A549 (cell line): ENCODE measurements at regions not wholly inside any gene's neighbourhood (a gene's known extent, or its start where the extent isn't known, plus 50 kb on each side); places are given as distances from the start of the nearest gene placed in this dataset.
A peak's percentile ranks its signal among the peaks of the same experiment; 100 is the strongest.

Source experiments
- CHD2 ChIP-seq: fragments of 150-350 bp; IDR thresholded peaks from 2 replicates; pipeline ENCODE4 v1.6.1; 2014; ENCODE audit warnings: low read length; ENCODE audit not compliant: partially characterized antibody
- CTCF ChIP-seq: fragments of >200 bp; sonication (Bioruptor Twin); formaldehyde crosslinking; IDR thresholded peaks from 3 replicates; pipeline ENCODE4 v1.5.1; 2016
- ELK1 ChIP-seq: fragments of 150-350 bp; IDR thresholded peaks from 2 replicates; pipeline ENCODE4 v1.6.1; 2014; ENCODE audit warnings: low read depth, mild to moderate bottlenecking, low read length
- JUNB ChIP-seq: fragments of >200 bp; sonication (Bioruptor Twin); formaldehyde crosslinking; IDR thresholded peaks from 2 replicates; pipeline ENCODE4 v1.6.1; 2016
- REST ChIP-seq: fragments of 200-600 bp; sonication (generic); IDR thresholded peaks from 2 replicates; pipeline ENCODE4 v1.6.1; 2016; ENCODE audit warnings: antibody characterized with exemption, mild to moderate bottlenecking, moderate library complexity
- SMC3 ChIP-seq: fragments of >200 bp; sonication (Bioruptor Twin); formaldehyde crosslinking; IDR thresholded peaks from 3 replicates; pipeline ENCODE4 v1.6.1; 2018; ENCODE audit warnings: inconsistent platforms

GRCh38 chr5:101678481-101679193 is 617.4 kb downstream of the SLCO4C1 start:
- TF ChIP-seq ELK1 (no peak), REST (no peak), CHD2 (no peak), CTCF (peak; percentile 80), SMC3 (peak; percentile 61), JUNB (no peak)
